Nephron progenitor cell (in vitro differentiated cells): ENCODE measurements at regions not wholly inside any gene's neighbourhood (a gene's known extent, or its start where the extent isn't known, plus 50 kb on each side); places are given as distances from the start of the nearest gene placed in this dataset.

Source experiments
- DNase-seq: peaks from one replicate; pipeline ENCODE4 v3.0.0; 2021
- H3K27ac Mint-ChIP-seq: 2 replicates; pipeline ENCODE4 v1.8.0; 2021; ENCODE audit warnings: mild to moderate bottlenecking, moderate library complexity, mixed read lengths
- H3K27me3 Mint-ChIP-seq: 2 replicates; pipeline ENCODE4 v1.8.0; 2021; ENCODE audit warnings: mild to moderate bottlenecking, low read depth, mixed read lengths; ENCODE audit not compliant: poor library complexity
- H3K36me3 Mint-ChIP-seq: 2 replicates; pipeline ENCODE4 v1.8.0; 2021; ENCODE audit warnings: low read depth, mixed read lengths
- H3K4me1 Mint-ChIP-seq: 2 replicates; pipeline ENCODE4 v1.8.0; 2021; ENCODE audit warnings: mixed read lengths
- H3K4me3 Mint-ChIP-seq: 2 replicates; pipeline ENCODE4 v1.8.0; 2021; ENCODE audit warnings: mild to moderate bottlenecking, moderate library complexity, mixed read lengths
- H3K9me3 Mint-ChIP-seq: 2 replicates; pipeline ENCODE4 v1.8.0; 2021; ENCODE audit warnings: mild to moderate bottlenecking, moderate library complexity, mixed read lengths
- TF ChIP-seq, protein P1 (sequence below): fragments of 200-600 bp; sonication (generic); IDR thresholded peaks from 2 replicates; pipeline ENCODE4 v1.5.0; 2021; ENCODE audit warnings: antibody characterized with exemption

DNA sequence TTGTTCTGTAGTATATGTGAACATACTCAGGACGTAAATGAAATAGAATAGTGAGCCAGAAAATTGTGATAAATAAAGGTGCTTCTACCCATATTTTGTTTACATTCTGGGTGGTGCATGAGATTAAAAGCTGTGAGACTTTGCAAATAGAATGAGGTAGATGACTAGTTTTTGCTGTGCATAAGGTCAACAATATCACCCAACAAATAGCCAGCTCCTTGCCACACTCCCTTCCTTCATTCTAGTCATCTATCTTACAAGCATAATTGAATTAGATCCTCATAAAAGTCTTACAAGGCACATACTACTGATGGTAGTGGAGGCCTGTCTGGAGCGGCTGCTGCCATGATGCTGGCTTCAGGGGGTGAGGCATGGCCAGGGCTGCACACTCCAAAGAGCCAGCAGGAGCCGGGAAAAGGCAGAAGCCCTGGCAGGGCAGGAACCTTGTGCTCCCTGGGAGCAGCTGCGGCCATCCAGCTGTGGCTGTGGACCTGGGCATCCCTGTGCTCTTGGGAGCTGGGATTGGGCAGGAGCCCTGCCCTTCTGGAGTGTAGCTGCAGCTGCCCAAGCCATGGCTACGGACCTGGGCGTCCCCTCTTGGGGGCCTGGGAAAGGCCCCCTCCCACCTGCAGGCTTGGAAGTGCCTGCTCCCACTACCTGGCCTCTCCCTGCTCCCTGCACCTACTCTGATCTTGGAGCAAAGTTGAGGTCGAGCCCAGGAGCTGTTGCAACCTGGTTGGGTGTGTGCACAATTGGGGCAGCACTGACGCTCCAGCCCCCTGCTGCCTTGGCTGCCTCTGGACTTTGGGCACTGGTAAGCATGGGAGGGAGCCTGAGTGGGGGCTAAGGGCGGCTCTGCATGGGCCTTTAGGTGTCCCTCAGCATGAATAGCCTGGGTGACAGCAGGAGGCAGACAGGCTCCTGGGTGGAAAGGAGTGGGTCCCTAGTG is 112.8 kb downstream of the DACT1 start:
- TF ChIP-seq, protein P1, sequence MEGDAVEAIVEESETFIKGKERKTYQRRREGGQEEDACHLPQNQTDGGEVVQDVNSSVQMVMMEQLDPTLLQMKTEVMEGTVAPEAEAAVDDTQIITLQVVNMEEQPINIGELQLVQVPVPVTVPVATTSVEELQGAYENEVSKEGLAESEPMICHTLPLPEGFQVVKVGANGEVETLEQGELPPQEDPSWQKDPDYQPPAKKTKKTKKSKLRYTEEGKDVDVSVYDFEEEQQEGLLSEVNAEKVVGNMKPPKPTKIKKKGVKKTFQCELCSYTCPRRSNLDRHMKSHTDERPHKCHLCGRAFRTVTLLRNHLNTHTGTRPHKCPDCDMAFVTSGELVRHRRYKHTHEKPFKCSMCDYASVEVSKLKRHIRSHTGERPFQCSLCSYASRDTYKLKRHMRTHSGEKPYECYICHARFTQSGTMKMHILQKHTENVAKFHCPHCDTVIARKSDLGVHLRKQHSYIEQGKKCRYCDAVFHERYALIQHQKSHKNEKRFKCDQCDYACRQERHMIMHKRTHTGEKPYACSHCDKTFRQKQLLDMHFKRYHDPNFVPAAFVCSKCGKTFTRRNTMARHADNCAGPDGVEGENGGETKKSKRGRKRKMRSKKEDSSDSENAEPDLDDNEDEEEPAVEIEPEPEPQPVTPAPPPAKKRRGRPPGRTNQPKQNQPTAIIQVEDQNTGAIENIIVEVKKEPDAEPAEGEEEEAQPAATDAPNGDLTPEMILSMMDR = no peak
- no peaks in the 10 kb centered on the region for H3K9me3 Mint-ChIP-seq
- H3K27me3 Mint-ChIP-seq = no peaks in the 10 kb centered on the region
- no peaks in the 10 kb centered on the region for H3K36me3 Mint-ChIP-seq
- H3K27ac Mint-ChIP-seq = peak overlapping the region; percentile 43
- H3K4me3 Mint-ChIP-seq = no peak overlapping the region
- no peak for DNase-seq
- peaks cover 79% of the 10 kb centered on the region for H3K4me1 Mint-ChIP-seq

DNA sequence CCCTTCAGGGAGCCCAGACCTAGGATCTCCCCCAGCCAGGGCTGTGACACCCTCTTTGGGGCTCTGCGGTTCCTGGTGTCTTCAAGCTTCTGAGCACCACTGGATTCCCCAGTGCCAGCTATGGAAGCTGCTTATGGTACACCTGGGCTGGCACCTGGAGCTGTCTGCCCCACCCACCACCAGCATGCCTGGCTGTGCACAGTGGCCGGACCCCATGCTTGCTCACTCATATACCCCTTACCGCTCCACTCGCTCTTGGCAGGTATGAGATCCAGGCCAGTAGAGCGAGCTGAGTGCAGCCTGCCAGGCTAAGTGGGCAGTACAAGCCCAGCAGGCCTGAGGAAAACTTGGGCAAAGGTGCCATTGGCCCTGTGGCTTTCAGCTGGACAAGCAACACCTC is 114.0 kb downstream of the DACT1 start:
- Mint-ChIP-seq H3K4me3 (no peak overlapping the region), H3K27me3 (no peaks in the 10 kb centered on the region)
- TF ChIP-seq, protein P1 = no peak

DNA sequence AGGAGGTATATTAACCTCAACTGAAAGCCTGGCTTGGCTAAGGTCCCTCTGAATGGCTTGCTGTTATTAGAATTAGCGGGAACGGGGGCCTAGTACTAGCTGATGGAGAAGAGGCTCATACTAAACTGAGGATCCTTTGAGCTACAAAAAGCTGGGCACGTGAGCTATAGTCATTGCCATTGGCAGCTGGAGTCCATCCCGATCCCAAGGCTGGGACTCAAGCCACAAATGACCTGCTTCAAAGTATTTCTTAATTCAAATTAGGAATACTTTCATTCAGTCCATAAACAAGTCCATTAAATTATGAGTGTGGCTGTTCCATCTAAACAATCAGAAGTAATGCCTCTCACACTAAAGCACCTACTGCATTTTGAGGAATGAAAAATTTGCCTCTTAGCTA is 114.5 kb downstream of the DACT1 start:
- Mint-ChIP-seq H3K4me3 (no peak overlapping the region), H3K27ac (no peak overlapping the region), H3K36me3 (no peaks in the 10 kb centered on the region), H3K4me1 (peaks cover 82% of the 10 kb centered on the region), H3K9me3 (no peaks in the 10 kb centered on the region), H3K27me3 (no peaks in the 10 kb centered on the region)
- TF ChIP-seq, protein P1 = no peak
- DNase-seq = no peak

More for the DNA sequence above, 114.0 kb downstream of the DACT1 start:
- no peaks in the 10 kb centered on the region for H3K36me3 Mint-ChIP-seq
- DNase-seq = no peak
- no peak overlapping the region for H3K27ac Mint-ChIP-seq
- no peaks in the 10 kb centered on the region for H3K9me3 Mint-ChIP-seq
- peaks cover 82% of the 10 kb centered on the region for H3K4me1 Mint-ChIP-seq

DNA sequence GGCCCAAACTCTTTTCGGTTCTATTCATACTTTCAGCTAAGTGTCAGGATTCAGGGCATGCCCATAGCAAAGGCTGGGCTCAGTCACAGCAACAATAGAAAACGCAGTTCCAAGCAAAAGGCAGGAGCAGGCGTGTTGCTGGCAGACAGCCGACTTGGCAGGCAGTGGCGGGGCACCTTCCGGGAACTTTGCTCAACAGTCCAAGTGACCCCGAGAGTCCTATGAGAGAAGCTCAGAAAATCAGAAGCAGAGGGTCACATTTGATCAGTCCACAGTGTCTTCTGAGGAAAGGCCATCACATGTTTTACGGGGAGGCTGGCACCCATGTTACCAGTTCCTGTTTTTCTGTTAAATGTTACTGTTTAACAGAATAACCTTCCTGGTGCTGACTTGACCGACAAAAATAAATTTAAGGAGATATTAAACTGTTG is 115.0 kb downstream of the DACT1 start:
- Mint-ChIP-seq H3K4me1 (peaks cover 82% of the 10 kb centered on the region), H3K27me3 (no peaks in the 10 kb centered on the region), H3K4me3 (no peak overlapping the region), H3K36me3 (no peaks in the 10 kb centered on the region), H3K27ac (no peak overlapping the region), H3K9me3 (no peaks in the 10 kb centered on the region)
- TF ChIP-seq, protein P1 = no peak
- no peak for DNase-seq

DNA sequence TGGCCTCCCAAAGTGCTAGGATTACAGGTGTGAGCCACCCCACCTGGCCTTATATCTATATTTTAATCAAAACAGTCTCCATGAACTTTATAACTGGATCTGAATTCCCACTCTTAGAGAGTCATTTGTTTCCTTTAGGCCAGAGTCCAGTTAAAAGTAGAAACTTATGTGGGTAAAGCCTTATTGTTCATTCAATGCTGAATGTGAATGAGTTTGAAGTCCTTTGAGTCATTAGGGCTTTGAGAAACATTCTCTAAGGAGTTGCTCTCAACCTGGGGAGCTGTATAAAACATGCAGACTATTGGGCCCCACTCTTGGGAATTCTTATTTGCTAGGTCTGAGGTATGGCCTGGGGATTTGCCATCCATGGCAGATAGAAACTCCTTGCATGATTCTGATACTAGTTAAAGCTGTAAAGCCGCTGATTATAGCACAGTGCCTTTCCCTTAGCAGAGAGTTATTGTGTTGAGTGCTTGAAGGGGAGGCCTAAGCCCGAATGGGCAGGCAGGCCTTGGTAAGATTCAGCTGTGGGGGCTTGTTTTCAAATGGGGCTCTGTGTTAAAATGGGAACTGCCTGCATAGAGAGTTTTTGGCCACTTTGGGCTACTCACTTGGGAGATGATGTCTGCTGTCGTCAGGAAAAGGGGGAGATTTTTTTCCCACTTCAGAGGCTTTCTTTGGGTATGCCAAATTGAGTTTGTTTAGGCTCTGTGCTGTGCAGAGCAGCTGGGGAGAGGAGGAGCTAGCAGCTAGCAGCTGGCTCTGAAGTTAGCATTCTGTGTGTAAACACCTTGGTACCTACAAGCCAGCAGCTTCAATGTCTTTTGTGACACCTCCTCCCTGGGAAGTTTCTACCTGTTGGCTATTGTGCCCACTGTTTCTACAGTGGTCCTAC is 117.5 kb downstream of the DACT1 start:
- peaks cover 85% of the 10 kb centered on the region for H3K4me1 Mint-ChIP-seq
- H3K4me3 Mint-ChIP-seq = no peak overlapping the region
- no peaks in the 10 kb centered on the region for H3K36me3 Mint-ChIP-seq
- no peaks in the 10 kb centered on the region for H3K9me3 Mint-ChIP-seq
- H3K27ac Mint-ChIP-seq = peak overlapping the region; percentile 91
- no peaks in the 10 kb centered on the region for H3K27me3 Mint-ChIP-seq
- TF ChIP-seq, protein P1 = no peak
- no peak for DNase-seq
